Brain microvascular endothelial cell (primary cell): ENCODE measurements at regions not wholly inside any gene's neighbourhood (a gene's known extent, or its start where the extent isn't known, plus 50 kb on each side); places are given as distances from the start of the nearest gene placed in this dataset.

ENCODE experiments used
- DNase-seq: peaks from one replicate; pipeline ENCODE4 v3.0.0-alpha.2; 2020
- H3K27ac ChIP-seq: fragments of 250-450 bp; sonication (Bioruptor Pico); 2 replicates; pipeline ENCODE4 v1.5.1; 2020; ENCODE audit warnings: mild to moderate bottlenecking, moderate library complexity
- H3K27me3 ChIP-seq: fragments of 250-450 bp; sonication (Bioruptor Pico); replicated peaks from 2 replicates; pipeline ENCODE4 v1.5.1; 2020; ENCODE audit warnings: mild to moderate bottlenecking
- H3K36me3 ChIP-seq: fragments of 250-450 bp; sonication (Bioruptor Pico); replicated peaks from 2 replicates; pipeline ENCODE4 v1.5.1; 2020; ENCODE audit warnings: mild to moderate bottlenecking
- H3K4me3 ChIP-seq: 2 replicates; pipeline ENCODE4 v1.5.1; 2011; ENCODE audit warnings: low read depth, mild to moderate bottlenecking, control low read depth, low read length, moderate library complexity
- CTCF ChIP-seq: IDR thresholded peaks from 2 replicates; pipeline ENCODE4 v1.5.1; 2011; ENCODE audit warnings: low read depth, mild to moderate bottlenecking, moderate library complexity, low read length, control low read depth, inconsistent platforms; ENCODE audit errors: missing control alignments
- in situ Hi-C: cut with HindIII; loops from 2 replicates; pipeline ENCODE4 v1.10.0; 2017; ENCODE audit warnings: low sequenced_read_pairs, low pct_ligation_motif_present

GRCh38 chr21:23384679-23385078 is 2222.6 kb downstream of the MRPL39 start:
- no peak for DNase-seq
- no peak for TF ChIP-seq CTCF
- H3K4me3 ChIP-seq, result no peak overlapping the region
- in situ Hi-C loops, result no loop called here
- no peak overlapping the region for H3K27ac ChIP-seq
- no peaks in the 10 kb centered on the region for H3K27me3 ChIP-seq
- H3K36me3 ChIP-seq, result no peaks in the 10 kb centered on the region

GRCh38 chr21:23374155-23374554 is 2233.1 kb downstream of the MRPL39 start:
- in situ Hi-C loops, result no loop called here
- H3K27ac ChIP-seq, result no peak overlapping the region
- no peaks in the 10 kb centered on the region for H3K36me3 ChIP-seq
- DNase-seq, result no peak
- TF ChIP-seq CTCF, result no peak
- H3K27me3 ChIP-seq, result no peaks in the 10 kb centered on the region
- no peak overlapping the region for H3K4me3 ChIP-seq

GRCh38 chr21:23356905-23357304 is 2250.4 kb downstream of the MRPL39 start:
- TF ChIP-seq CTCF, result no peak
- H3K27me3 ChIP-seq, result no peaks in the 10 kb centered on the region
- no peaks in the 10 kb centered on the region for H3K36me3 ChIP-seq
- H3K4me3 ChIP-seq, result no peak overlapping the region
- H3K27ac ChIP-seq, result no peak overlapping the region
- in situ Hi-C loops, result no loop called here
- DNase-seq, result no peak

- H3K27me3 ChIP-seq, result no peaks in the 10 kb centered on the region
- in situ Hi-C loops, result no loop called here
- no peak for DNase-seq
These were observed 2291.1 kb downstream of the MRPL39 start for GRCh38 chr21:23316190-23316589.

GRCh38 chr21:23308741-23309140 is 2298.5 kb downstream of the MRPL39 start:
- in situ Hi-C loops, result no loop called here
- H3K4me3 ChIP-seq, result no peak overlapping the region
- H3K36me3 ChIP-seq, result no peaks in the 10 kb centered on the region
- no peak for TF ChIP-seq CTCF
- no peak for DNase-seq
- no peak overlapping the region for H3K27ac ChIP-seq
- no peaks in the 10 kb centered on the region for H3K27me3 ChIP-seq

More at GRCh38 chr21:23316190-23316589, 2291.1 kb downstream of the MRPL39 start:
- Histone ChIP-seq H3K27ac (no peak overlapping the region), H3K4me3 (no peak overlapping the region), H3K36me3 (no peaks in the 10 kb centered on the region)
- no peak for TF ChIP-seq CTCF

GRCh38 chr21:23307065-23307464 is 2300.2 kb downstream of the MRPL39 start:
- TF ChIP-seq CTCF, result no peak
- no peak overlapping the region for H3K27ac ChIP-seq
- in situ Hi-C loops, result no loop called here
- no peaks in the 10 kb centered on the region for H3K27me3 ChIP-seq
- DNase-seq, result no peak
- no peak overlapping the region for H3K4me3 ChIP-seq
- no peaks in the 10 kb centered on the region for H3K36me3 ChIP-seq
